Stimulated activated naive B cell treated with anti-CD40 and anti-IgM and Interleukin-4, amounts not matched to agents 10 μg/mL and 1 μg/mL and 100 μg/mL, for 72 hours (primary cell): ENCODE measurements at regions not wholly inside any gene's neighbourhood (a gene's known extent, or its start where the extent isn't known, plus 50 kb on each side); places are given as distances from the start of the nearest gene placed in this dataset.

Experiments used
- ATAC-seq, 2 donors: fragments of 150-1000 bp; cut with Tn5 transposase; replicated peaks; 2 replicates each; pipeline ENCODE4 v1.10.0; 2021; ENCODE audit warnings: moderate library complexity in 1 of 2
- DNase-seq: peaks from one replicate; pipeline ENCODE4 v3.0.0; 2021
- H3K27ac Mint-ChIP-seq: one replicate; pipeline ENCODE4 v1.8.0; 2022; ENCODE audit warnings: mild to moderate bottlenecking, mixed read lengths
- H3K27me3 Mint-ChIP-seq, 2 donors: one replicate each; pipeline ENCODE4 v1.8.0; 2022; ENCODE audit warnings: mixed read lengths in 2 of 2
- H3K36me3 Mint-ChIP-seq, 2 donors: one replicate each; pipeline ENCODE4 v1.8.0; 2022; ENCODE audit warnings: mixed read lengths in 2 of 2, mild to moderate bottlenecking in 1 of 2
- H3K4me1 Mint-ChIP-seq, 2 donors: one replicate each; pipeline ENCODE4 v1.8.0; 2022; ENCODE audit warnings: mixed read lengths in 2 of 2, mild to moderate bottlenecking in 1 of 2
- H3K4me3 Mint-ChIP-seq, 2 donors: one replicate each; pipeline ENCODE4 v1.8.0; 2022; ENCODE audit warnings: mild to moderate bottlenecking in 2 of 2, mixed read lengths in 2 of 2, moderate library complexity in 1 of 2
- H3K9me3 Mint-ChIP-seq, 2 donors: one replicate each; pipeline ENCODE4 v1.8.0; 2022; ENCODE audit warnings: mixed read lengths in 2 of 2, mild to moderate bottlenecking in 1 of 2

- ATAC-seq = no peak
- no peak overlapping the region for H3K4me3 Mint-ChIP-seq
Observed at GRCh38 chr4:180493299-180493698, 1749.9 kb upstream of the TENM3 start.

GRCh38 chr4:180500154-180500553 is 1743.0 kb upstream of the TENM3 start:
- Mint-ChIP-seq H3K27me3 (no peaks in the 10 kb centered on the region), H3K4me3 (no peak overlapping the region), H3K36me3 (no peaks in the 10 kb centered on the region), H3K4me1 (no peaks in the 10 kb centered on the region), H3K27ac (no peak overlapping the region), H3K9me3 (peaks cover 2 to 4% of the 10 kb centered on the region in 2 donors)
- ATAC-seq (no peak), DNase-seq (no peak)

More at GRCh38 chr4:180493299-180493698, 1749.9 kb upstream of the TENM3 start:
- DNase-seq = no peak
- Mint-ChIP-seq H3K36me3 (no peaks in the 10 kb centered on the region), H3K4me1 (no peaks in the 10 kb centered on the region), H3K27me3 (no peaks in the 10 kb centered on the region), H3K9me3 (peaks cover 4% of the 10 kb centered on the region in 2 donors), H3K27ac (no peak overlapping the region)

GRCh38 chr4:180512801-180513475 is 1730.3 kb upstream of the TENM3 start:
- ATAC-seq (no peak), DNase-seq (no peak)
- Mint-ChIP-seq H3K27me3 (no peaks in the 10 kb centered on the region), H3K36me3 (no peaks in the 10 kb centered on the region), H3K27ac (no peak overlapping the region), H3K9me3 (no peaks in the 10 kb centered on the region), H3K4me1 (no peaks in the 10 kb centered on the region), H3K4me3 (no peak overlapping the region)

- Mint-ChIP-seq H3K4me1 (no peaks in the 10 kb centered on the region), H3K36me3 (no peaks in the 10 kb centered on the region), H3K27me3 (no peaks in the 10 kb centered on the region), H3K9me3 (no peaks in the 10 kb centered on the region), H3K4me3 (no peak overlapping the region), H3K27ac (no peak overlapping the region)
- DNase-seq (no peak), ATAC-seq (no peak)
Observed at GRCh38 chr4:180518906-180519305, 1724.3 kb upstream of the TENM3 start.

GRCh38 chr4:180521181-180521580 is 1722.0 kb upstream of the TENM3 start:
- no peak overlapping the region for H3K4me3 Mint-ChIP-seq
- no peaks in the 10 kb centered on the region for H3K9me3 Mint-ChIP-seq
- H3K27ac Mint-ChIP-seq = no peak overlapping the region
- no peaks in the 10 kb centered on the region for H3K4me1 Mint-ChIP-seq
- no peaks in the 10 kb centered on the region for H3K27me3 Mint-ChIP-seq
- H3K36me3 Mint-ChIP-seq = no peaks in the 10 kb centered on the region
- DNase-seq = no peak
- ATAC-seq = no peak

GRCh38 chr4:180525523-180526077 is 1717.6 kb upstream of the TENM3 start:
- DNase-seq (no peak), ATAC-seq (no peak)
- Mint-ChIP-seq H3K27ac (no peak overlapping the region), H3K4me1 (no peaks in the 10 kb centered on the region), H3K9me3 (peaks cover 0 to 2% of the 10 kb centered on the region in 2 donors), H3K36me3 (no peaks in the 10 kb centered on the region), H3K4me3 (no peak overlapping the region), H3K27me3 (no peaks in the 10 kb centered on the region)

- DNase-seq (no peak), ATAC-seq (no peak)
- H3K9me3 Mint-ChIP-seq = peaks cover 0 to 2% of the 10 kb centered on the region in 2 donors
- no peaks in the 10 kb centered on the region for H3K36me3 Mint-ChIP-seq
- H3K27ac Mint-ChIP-seq = no peak overlapping the region
- no peak overlapping the region for H3K4me3 Mint-ChIP-seq
- H3K27me3 Mint-ChIP-seq = no peaks in the 10 kb centered on the region
- no peaks in the 10 kb centered on the region for H3K4me1 Mint-ChIP-seq
Observed at GRCh38 chr4:180528003-180528402, 1715.2 kb upstream of the TENM3 start.

- Mint-ChIP-seq H3K27me3 (no peaks in the 10 kb centered on the region), H3K27ac (no peak overlapping the region), H3K36me3 (no peaks in the 10 kb centered on the region), H3K9me3 (peaks cover 0 to 2% of the 10 kb centered on the region in 2 donors), H3K4me1 (no peaks in the 10 kb centered on the region), H3K4me3 (no peak overlapping the region)
- DNase-seq = no peak
- no peak for ATAC-seq
Observed at GRCh38 chr4:180530787-180531186, 1712.4 kb upstream of the TENM3 start.

GRCh38 chr4:180532691-180533090 is 1710.5 kb upstream of the TENM3 start:
- no peaks in the 10 kb centered on the region for H3K36me3 Mint-ChIP-seq
- ATAC-seq = no peak
- H3K4me3 Mint-ChIP-seq = no peak overlapping the region
- H3K27me3 Mint-ChIP-seq = no peaks in the 10 kb centered on the region
- DNase-seq = no peak
- peaks cover 0 to 2% of the 10 kb centered on the region in 2 donors for H3K9me3 Mint-ChIP-seq
- no peaks in the 10 kb centered on the region for H3K4me1 Mint-ChIP-seq
- no peak overlapping the region for H3K27ac Mint-ChIP-seq

- H3K27ac Mint-ChIP-seq = no peak overlapping the region
- H3K9me3 Mint-ChIP-seq = no peaks in the 10 kb centered on the region
- H3K27me3 Mint-ChIP-seq = no peaks in the 10 kb centered on the region
- no peak for ATAC-seq
- DNase-seq = no peak
- no peaks in the 10 kb centered on the region for H3K4me1 Mint-ChIP-seq
- H3K4me3 Mint-ChIP-seq = no peak overlapping the region
- no peaks in the 10 kb centered on the region for H3K36me3 Mint-ChIP-seq
Observed at GRCh38 chr4:180538384-180539057, 1704.7 kb upstream of the TENM3 start.

- H3K36me3 Mint-ChIP-seq = no peaks in the 10 kb centered on the region
- ATAC-seq (no peak), DNase-seq (no peak)
- H3K4me3 Mint-ChIP-seq = no peak overlapping the region
- H3K4me1 Mint-ChIP-seq = no peaks in the 10 kb centered on the region
- no peaks in the 10 kb centered on the region for H3K9me3 Mint-ChIP-seq
- H3K27ac Mint-ChIP-seq = no peak overlapping the region
- no peaks in the 10 kb centered on the region for H3K27me3 Mint-ChIP-seq
Observed at GRCh38 chr4:180539284-180539683, 1703.9 kb upstream of the TENM3 start.

GRCh38 chr4:180541678-180542077 is 1701.5 kb upstream of the TENM3 start:
- H3K4me1 Mint-ChIP-seq = no peaks in the 10 kb centered on the region
- no peaks in the 10 kb centered on the region for H3K27me3 Mint-ChIP-seq
- DNase-seq (no peak), ATAC-seq (no peak)
- no peak overlapping the region for H3K27ac Mint-ChIP-seq
- no peak overlapping the region for H3K4me3 Mint-ChIP-seq
- H3K9me3 Mint-ChIP-seq = no peaks in the 10 kb centered on the region
- H3K36me3 Mint-ChIP-seq = no peaks in the 10 kb centered on the region

GRCh38 chr4:180542445-180543100 is 1700.6 kb upstream of the TENM3 start:
- no peaks in the 10 kb centered on the region for H3K9me3 Mint-ChIP-seq
- DNase-seq = no peak
- H3K36me3 Mint-ChIP-seq = no peaks in the 10 kb centered on the region

GRCh38 chr4:180550106-180550505 is 1693.1 kb upstream of the TENM3 start:
- Mint-ChIP-seq H3K4me3 (no peak overlapping the region), H3K27me3 (no peaks in the 10 kb centered on the region), H3K27ac (no peak overlapping the region), H3K36me3 (no peaks in the 10 kb centered on the region), H3K4me1 (no peaks in the 10 kb centered on the region), H3K9me3 (no peaks in the 10 kb centered on the region)
- no peak for DNase-seq
- no peak for ATAC-seq

More at GRCh38 chr4:180542445-180543100, 1700.6 kb upstream of the TENM3 start:
- H3K27me3 Mint-ChIP-seq = no peaks in the 10 kb centered on the region
- H3K4me1 Mint-ChIP-seq = no peaks in the 10 kb centered on the region
- no peak overlapping the region for H3K27ac Mint-ChIP-seq
- no peak overlapping the region for H3K4me3 Mint-ChIP-seq
- no peak for ATAC-seq

GRCh38 chr4:180557348-180557747 is 1685.9 kb upstream of the TENM3 start:
- Mint-ChIP-seq H3K4me1 (no peaks in the 10 kb centered on the region), H3K9me3 (no peaks in the 10 kb centered on the region), H3K27ac (no peak overlapping the region), H3K4me3 (no peak overlapping the region), H3K36me3 (no peaks in the 10 kb centered on the region), H3K27me3 (no peaks in the 10 kb centered on the region)
- DNase-seq = no peak
- ATAC-seq = no peak
